ENCODE measurements at regions not wholly inside any gene's neighbourhood (a gene's known extent, or its start where the extent isn't known, plus 50 kb on each side); places are given as distances from the start of the nearest gene placed in this dataset.

- DNase-seq = no peak
Observed at GRCh38 chr2:120921457-120921856, 185.8 kb downstream of the GLI2 start.

GRCh38 chr2:120922571-120923332, 187.1 kb downstream of the GLI2 start:
- no peak for DNase-seq

GRCh38 chr2:120923426-120923825, 187.8 kb downstream of the GLI2 start:
- DNase-seq = no peak

- no peak for DNase-seq
Observed at GRCh38 chr2:120924924-120925323, 189.3 kb downstream of the GLI2 start.

- DNase-seq = no peak
Observed at GRCh38 chr2:120926463-120927264, 191.0 kb downstream of the GLI2 start.

- DNase-seq = no peak
Observed at GRCh38 chr2:120927265-120927628, 191.6 kb downstream of the GLI2 start.

- DNase-seq = peak; percentile 54
Observed at GRCh38 chr2:120929829-120930228, 194.2 kb downstream of the GLI2 start.

GRCh38 chr2:120930236-120930635, 194.6 kb downstream of the GLI2 start:
- no peak for DNase-seq

- no peak for DNase-seq
Observed at GRCh38 chr2:120930864-120931263, 195.2 kb downstream of the GLI2 start.

GRCh38 chr2:120932472-120932871, 196.8 kb downstream of the GLI2 start:
- DNase-seq = no peak

GRCh38 chr2:120932881-120933280, 197.2 kb downstream of the GLI2 start:
- no peak for DNase-seq

GRCh38 chr2:120933693-120934573, 198.3 kb downstream of the GLI2 start:
- DNase-seq = no peak

GRCh38 chr2:120934574-120935338, 199.1 kb downstream of the GLI2 start:
- peak; percentile 95 for DNase-seq

- peak; percentile 78 for DNase-seq
Observed at GRCh38 chr2:120935339-120936313, 200.0 kb downstream of the GLI2 start.

- peak; percentile 37 for DNase-seq
Observed at GRCh38 chr2:120936476-120937334, 201.0 kb downstream of the GLI2 start.

- DNase-seq = peak; percentile 82
Observed at GRCh38 chr2:120937686-120938044, 202.0 kb downstream of the GLI2 start.

GRCh38 chr2:120938045-120938771, 202.5 kb downstream of the GLI2 start:
- no peak for DNase-seq

GRCh38 chr2:120939595-120940318, 204.1 kb downstream of the GLI2 start:
- DNase-seq = peak; percentile 90

- no peak for DNase-seq
Observed at GRCh38 chr2:120940319-120940696, 204.6 kb downstream of the GLI2 start.
